Thymus (tissue), 11 donors: ENCODE measurements at regions not wholly inside any gene's neighbourhood (a gene's known extent, or its start where the extent isn't known, plus 50 kb on each side); places are given as distances from the start of the nearest gene placed in this dataset.

Experiments used
- DNase-seq, 9 donors: peaks; one replicate each; pipeline ENCODE4 v3.0.0-alpha.2; 2013; ENCODE audit warnings: low spot score in 9 of 9, low read depth in 6 of 9, missing footprints in 1 of 9
- H3K27ac ChIP-seq, 2 donors: one replicate each; pipeline ENCODE4 v1.5.1; 2013; ENCODE audit warnings: control low read depth in 1 of 2, low read depth in 1 of 2, low read length in 1 of 2, mild to moderate bottlenecking in 1 of 2, moderate library complexity in 1 of 2
- H3K27me3 ChIP-seq, 2 donors: one replicate each; pipeline ENCODE4 v1.5.1; 2013; ENCODE audit warnings: low read length in 1 of 2; ENCODE audit not compliant: control insufficient read depth in 2 of 2, insufficient read depth in 1 of 2
- H3K36me3 ChIP-seq, 2 donors: one replicate each; pipeline ENCODE4 v1.5.1; 2013; ENCODE audit warnings: low read length in 1 of 2, mild to moderate bottlenecking in 1 of 2, moderate library complexity in 1 of 2; ENCODE audit not compliant: control insufficient read depth in 2 of 2, insufficient read depth in 2 of 2
- H3K4me1 ChIP-seq, 2 donors: one replicate each; pipeline ENCODE4 v1.5.1; 2013; ENCODE audit warnings: low read length in 2 of 2; ENCODE audit not compliant: control insufficient read depth in 2 of 2, insufficient read depth in 2 of 2
- H3K4me3 ChIP-seq, 2 donors: one replicate each; pipeline ENCODE4 v1.5.1; 2013; ENCODE audit warnings: low read length in 2 of 2, control low read depth in 1 of 2, mild to moderate bottlenecking in 1 of 2
- H3K9me3 ChIP-seq, 2 donors: one replicate each; pipeline ENCODE4 v1.5.1; 2013; ENCODE audit warnings: low read length in 1 of 2, mild to moderate bottlenecking in 1 of 2; ENCODE audit not compliant: control insufficient read depth in 2 of 2, insufficient read depth in 1 of 2
- WGBS: extraction: QIAGEN DNeasy Blood & Tissue Kit; methylation state at CpG from one replicate; pipeline ENCODE4 v1.1.7; 2013; 5-methylcytosine and 5-hydroxymethylcytosine counted together
- donor health status: healthy.

GRCh38 chr15:23514484-23514883 is 51.0 kb upstream of the MKRN3 start:
- H3K9me3 ChIP-seq = no peaks in the 10 kb centered on the region
- no peaks in the 10 kb centered on the region for H3K36me3 ChIP-seq
- DNase-seq = no peak
- H3K27me3 ChIP-seq = no peaks in the 10 kb centered on the region
- WGBS = 96% methylated on average over 1 of the region's 1 CpG
- no peaks in the 10 kb centered on the region for H3K4me1 ChIP-seq
- no peak overlapping the region for H3K27ac ChIP-seq
- H3K4me3 ChIP-seq = no peak overlapping the region

DNA sequence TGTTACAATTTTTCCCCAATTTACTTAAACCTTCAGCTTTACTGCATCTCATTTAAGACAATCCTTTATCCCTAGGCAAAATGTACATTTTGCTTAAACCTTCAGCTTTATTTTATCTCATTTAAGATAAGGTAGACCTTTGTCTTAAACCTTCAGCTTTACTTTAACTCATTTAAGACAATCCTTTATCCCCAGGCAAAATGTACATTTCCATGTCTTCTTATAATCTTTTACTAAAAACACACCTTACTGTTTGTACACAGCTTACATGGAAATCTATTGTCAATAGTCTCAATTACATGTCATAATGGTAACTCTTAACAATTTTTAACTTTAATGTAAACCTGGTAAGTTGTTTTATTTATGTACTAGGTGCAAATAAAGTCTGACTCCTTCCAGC is 58.7 kb upstream of the MKRN3 start:
- DNase-seq = no peak
- Histone ChIP-seq H3K27me3 (no peaks in the 10 kb centered on the region), H3K4me3 (no peak overlapping the region), H3K36me3 (no peaks in the 10 kb centered on the region), H3K4me1 (peaks cover 0 to 5% of the 10 kb centered on the region in 2 donors), H3K9me3 (no peaks in the 10 kb centered on the region), H3K27ac (no peak overlapping the region)

DNA sequence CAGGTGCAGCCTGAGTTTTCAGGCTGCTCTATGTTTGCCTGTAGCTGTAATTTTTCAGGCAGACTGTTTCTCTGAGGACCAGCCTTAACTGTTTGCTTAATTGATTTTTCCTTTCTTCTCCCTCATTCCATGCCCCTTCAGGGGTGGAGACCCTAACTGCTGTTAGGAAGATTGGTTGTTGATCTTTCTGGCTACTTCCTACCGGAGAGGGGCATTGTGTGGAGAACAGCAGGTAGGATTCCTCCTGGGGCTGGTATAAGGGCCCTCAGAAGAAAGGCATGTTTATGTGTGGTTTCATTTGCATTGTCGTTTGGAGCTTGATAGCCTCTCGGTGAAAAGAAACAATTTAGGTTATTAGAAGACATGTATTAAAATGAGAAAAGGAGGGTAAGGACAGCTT is 56.9 kb upstream of the GOLGA6L2 start:
- Histone ChIP-seq H3K4me3 (peak overlapping the region; percentile 30 to 41), H3K27ac (peak overlapping the region; percentile 69 to 74), H3K27me3 (no peaks in the 10 kb centered on the region), H3K36me3 (no peaks in the 10 kb centered on the region), H3K9me3 (no peaks in the 10 kb centered on the region), H3K4me1 (peaks cover 0 to 5% of the 10 kb centered on the region in 2 donors)
- WGBS = 61% methylated on average over 3 of the region's 3 CpGs
- DNase-seq = no peak

- Histone ChIP-seq H3K27me3 (no peaks in the 10 kb centered on the region), H3K36me3 (no peaks in the 10 kb centered on the region), H3K4me1 (peaks cover 0 to 5% of the 10 kb centered on the region in 2 donors), H3K4me3 (peak overlapping the region; percentile 30 to 41), H3K27ac (peak overlapping the region; percentile 69 to 74), H3K9me3 (no peaks in the 10 kb centered on the region)
- peak in 7 of 9 donors; percentile 12 to 74 (median 15) for DNase-seq
- 47% methylated on average over 4 of the region's 4 CpGs for WGBS
Measured at GRCh38 chr15:23503576-23503975, 56.5 kb upstream of the GOLGA6L2 start.

DNA sequence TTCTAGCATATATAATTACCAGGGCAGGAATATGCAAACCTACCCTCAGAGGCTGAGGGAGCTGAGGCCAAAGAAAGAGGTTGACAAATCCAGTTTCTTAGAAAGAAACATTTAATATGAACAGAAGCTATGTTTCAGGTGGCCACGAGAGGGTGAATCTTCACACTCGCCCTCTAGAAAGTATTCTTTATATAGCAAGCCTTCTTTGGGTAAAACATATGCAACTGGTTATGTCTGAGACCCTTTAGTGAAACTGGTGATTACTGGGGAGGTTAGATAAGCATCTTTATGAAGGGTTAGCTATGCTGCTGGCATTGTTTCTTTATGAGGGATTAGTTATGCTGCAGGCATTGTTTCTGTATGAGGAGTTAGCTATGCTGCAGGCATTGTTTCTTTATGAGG is 50.7 kb upstream of the GOLGA6L2 start:
- Histone ChIP-seq H3K27ac (no peak overlapping the region), H3K4me1 (no peaks in the 10 kb centered on the region), H3K4me3 (no peak overlapping the region), H3K36me3 (no peaks in the 10 kb centered on the region), H3K27me3 (no peaks in the 10 kb centered on the region), H3K9me3 (no peaks in the 10 kb centered on the region)
- WGBS = 6% methylated on average over 2 of the region's 2 CpGs
- peak in 2 of 9 donors; percentile 23 to 24 for DNase-seq
